GM12878 (cell line): ENCODE measurements at regions not wholly inside any gene's neighbourhood (a gene's known extent, or its start where the extent isn't known, plus 50 kb on each side); places are given as distances from the start of the nearest gene placed in this dataset.

Source experiments
- ATAC-seq: fragments of 200-7000 bp; cut with Tn5 transposase; 3 replicates; pipeline ENCODE4 v1.9.1; 2020; ENCODE audit warnings: mild to moderate bottlenecking, moderate library complexity
- BruUV-seq: library from RNA; stranded (reverse); fragments of 400-500 nt; replicated peaks from 2 replicates; lab custom pipeline; 2021; lab: Mats Ljungman, UMichigan
- CTCF ChIA-PET: fragments of 300-600 bp; sonication (Branson Sonifier 250); formaldehyde crosslinking; extraction: SDS; loops from one replicate; lab custom pipeline; 2021; ENCODE audit warnings: inconsistent platforms; lab: Yijun Ruan, JAX
- POLR2A ChIA-PET: fragments of 350-600 bp; formaldehyde crosslinking; extraction: SDS; loops from one replicate; lab custom pipeline; 2021; ENCODE audit warnings: inconsistent platforms; lab: Charles Lee
- RAD21 ChIA-PET: fragments of 300-600 bp; sonication (Branson Sonifier 250); formaldehyde crosslinking; loops from one replicate; lab custom pipeline; 2023; ENCODE audit warnings: antibody characterized with exemption; ENCODE audit not compliant: unreplicated experiment; lab: Charles Lee
- SMC1A ChIA-PET: fragments of 300-600 bp; sonication (Branson Sonifier 250); formaldehyde crosslinking; loops from one replicate; lab custom pipeline; 2023; ENCODE audit not compliant: unreplicated experiment, uncharacterized antibody; lab: Charles Lee
- DNase-seq: peaks from one replicate; pipeline ENCODE4 v3.0.0-alpha.2; 2011; ENCODE audit warnings: low read depth, low spot score
- FAIRE-seq: peaks from 3 replicates; lab custom pipeline; 2011; peaks lifted over from hg19 to GRCh38; lab: Jason Lieb, UNC
- H2AFZ ChIP-seq: 2 replicates; pipeline ENCODE4 v1.6.0; 2011; ENCODE audit warnings: low read depth, low read length, control low read depth; ENCODE audit not compliant: control insufficient read depth
- H3K27ac ChIP-seq: 2 replicates; pipeline ENCODE4 v1.5.1; 2011; ENCODE audit warnings: control low read depth; ENCODE audit not compliant: control insufficient read depth, insufficient read depth
- H3K27me3 ChIP-seq, 2 experiments: replicated peaks in 1 of 2; 2 replicates each; pipeline versions ENCODE4 v1.6.0 to v1.6.1; 2011; ENCODE audit warnings: low read length in 1 of 2; ENCODE audit not compliant: control insufficient read depth in 2 of 2, insufficient read depth in 2 of 2
- H3K36me3 ChIP-seq, 2 experiments: 2 replicates each; pipeline ENCODE4 v1.5.1; 2011; ENCODE audit warnings: low read length in 1 of 2; ENCODE audit not compliant: control insufficient read depth in 2 of 2, insufficient read depth in 2 of 2
- H3K4me1 ChIP-seq: 2 replicates; pipeline ENCODE4 v1.6.1; 2011; ENCODE audit warnings: mild to moderate bottlenecking, low read length, moderate library complexity, mixed read lengths; ENCODE audit not compliant: control insufficient read depth, insufficient read depth
- H3K4me2 ChIP-seq: 2 replicates; pipeline ENCODE4 v1.6.0; 2011; ENCODE audit warnings: control low read depth; ENCODE audit not compliant: control insufficient read depth, insufficient read depth
- H3K4me3 ChIP-seq: fragments of 200-600 bp; sonication (generic); 2 replicates; pipeline ENCODE4 v1.5.1; 2016
- H3K79me2 ChIP-seq: 2 replicates; pipeline ENCODE4 v1.6.0; 2011; ENCODE audit warnings: low read length; ENCODE audit not compliant: control insufficient read depth, insufficient read depth
- H3K9ac ChIP-seq: 2 replicates; pipeline ENCODE4 v1.8.0; 2011; ENCODE audit warnings: low read length, control low read depth, mixed read lengths; ENCODE audit not compliant: control insufficient read depth, insufficient read depth
- H3K9me3 ChIP-seq: replicated peaks from 3 replicates; pipeline ENCODE4 v1.5.1; 2011; ENCODE audit warnings: mild to moderate bottlenecking, low read length; ENCODE audit not compliant: control insufficient read depth, insufficient read depth
- H4K20me1 ChIP-seq: 2 replicates; pipeline ENCODE4 v1.6.0; 2011; ENCODE audit not compliant: control insufficient read depth, insufficient read depth
- ATF7 ChIP-seq: fragments of 450-650 bp; IDR thresholded peaks from 2 replicates; pipeline ENCODE4 v1.6.1; 2016; ENCODE audit warnings: low read depth, mild to moderate bottlenecking
- CBFB ChIP-seq: IDR thresholded peaks from 2 replicates; pipeline ENCODE4 v1.6.1; 2016; ENCODE audit warnings: antibody characterized with exemption, low read depth
- HDAC6 ChIP-seq: fragments of 200-600 bp; sonication (generic); IDR thresholded peaks from one replicate; pipeline ENCODE4 v1.8.0; 2017; ENCODE audit warnings: antibody characterized with exemption; ENCODE audit not compliant: unreplicated experiment
- JUNB ChIP-seq: IDR thresholded peaks from 2 replicates; pipeline ENCODE4 v1.6.1; 2016; ENCODE audit warnings: antibody characterized with exemption, mild to moderate bottlenecking
- PAX5 ChIP-seq: IDR thresholded peaks from 2 replicates; pipeline ENCODE4 v1.6.1; 2011; ENCODE audit warnings: low read depth, low read length, borderline replicate concordance
- SMAD5 ChIP-seq: IDR thresholded peaks from 2 replicates; pipeline ENCODE4 v1.6.1; 2016; ENCODE audit warnings: antibody characterized with exemption, low read depth
- SREBF1 ChIP-seq: IDR thresholded peaks from 2 replicates; pipeline ENCODE4 v1.6.1; 2012; ENCODE audit warnings: mild to moderate bottlenecking, low read length
- TCF12 ChIP-seq: IDR thresholded peaks from 2 replicates; pipeline ENCODE4 v1.6.1; 2011; ENCODE audit warnings: low read depth, mild to moderate bottlenecking, low read length
- WGBS: methylation state at CpG from one replicate; pipeline ENCODE4 v1.1.6; 2016; ENCODE audit warnings: low lambda C conversion rate; ENCODE audit not compliant: insufficient replicate concordance, insufficient coverage; ENCODE audit errors: missing lambda C conversion rate; 5-methylcytosine and 5-hydroxymethylcytosine counted together
- in situ Hi-C: fragments of 300-500 bp; cut with MboI; formaldehyde crosslinking; loops from 9 replicates; pipeline ENCODE4 v1.14.3; 2018; ENCODE audit warnings: mixed read lengths
- intact Hi-C: fragments of 100-400 bp; cut with micrococcal nuclease; formaldehyde crosslinking; loops from one replicate; pipeline ENCODE4 v1.14.2; 2022; ENCODE audit not compliant: unreplicated experiment
- TF ChIP-seq, protein P1 (sequence below): fragments of 450-650 bp; IDR thresholded peaks from 2 replicates; pipeline ENCODE4 v1.6.1; 2018; ENCODE audit warnings: mild to moderate bottlenecking, low read depth, moderate library complexity; ENCODE audit not compliant: partially characterized antibody
- TF ChIP-seq, protein P2 (sequence below): fragments of 450-650 bp; formaldehyde crosslinking; IDR thresholded peaks from 2 replicates; pipeline ENCODE4 v1.4.0; 2020; ENCODE audit warnings: mild to moderate bottlenecking, moderate library complexity

DNA sequence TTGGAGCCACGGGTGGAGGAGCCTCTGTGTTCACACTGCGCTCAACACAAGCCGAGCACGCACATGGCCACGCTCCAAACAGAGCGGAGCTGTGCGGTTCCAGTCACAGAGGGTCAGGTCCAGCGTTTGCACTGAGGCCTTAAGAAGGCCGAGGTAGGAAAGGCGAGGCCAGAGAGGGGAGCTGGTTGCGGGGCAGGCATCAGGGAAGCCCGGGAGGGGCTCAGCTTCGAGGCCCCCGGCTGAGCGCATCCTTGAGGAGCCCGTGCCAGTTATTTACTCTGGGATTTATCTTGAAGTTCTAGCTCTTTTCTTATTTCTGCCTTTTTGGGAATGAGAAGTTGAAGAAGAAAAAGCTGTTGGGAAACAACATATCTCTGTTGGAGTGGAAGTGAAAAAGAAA is 140.8 kb downstream of the IRX1 start:
- WGBS, result 50% methylated on average over 16 of the region's 16 CpGs
- Histone ChIP-seq H3K4me2 (no peak overlapping the region), H3K27me3 (no peaks in the 10 kb centered on the region), H3K79me2 (no peaks in the 10 kb centered on the region), H4K20me1 (no peaks in the 10 kb centered on the region), H2AFZ (no peak overlapping the region), H3K4me3 (no peak overlapping the region), H3K27ac (no peak overlapping the region), H3K9me3 (no peaks in the 10 kb centered on the region; the same call in 1 of the 3 replicates), H3K9ac (no peak overlapping the region), H3K36me3 (no peaks in the 10 kb centered on the region), H3K4me1 (no peaks in the 10 kb centered on the region)
- BruUV-seq, result no TSS peak
- FAIRE-seq, result no peak
- TF ChIP-seq SREBF1 (no peak), HDAC6 (no peak)
- TF ChIP-seq, protein P1, sequence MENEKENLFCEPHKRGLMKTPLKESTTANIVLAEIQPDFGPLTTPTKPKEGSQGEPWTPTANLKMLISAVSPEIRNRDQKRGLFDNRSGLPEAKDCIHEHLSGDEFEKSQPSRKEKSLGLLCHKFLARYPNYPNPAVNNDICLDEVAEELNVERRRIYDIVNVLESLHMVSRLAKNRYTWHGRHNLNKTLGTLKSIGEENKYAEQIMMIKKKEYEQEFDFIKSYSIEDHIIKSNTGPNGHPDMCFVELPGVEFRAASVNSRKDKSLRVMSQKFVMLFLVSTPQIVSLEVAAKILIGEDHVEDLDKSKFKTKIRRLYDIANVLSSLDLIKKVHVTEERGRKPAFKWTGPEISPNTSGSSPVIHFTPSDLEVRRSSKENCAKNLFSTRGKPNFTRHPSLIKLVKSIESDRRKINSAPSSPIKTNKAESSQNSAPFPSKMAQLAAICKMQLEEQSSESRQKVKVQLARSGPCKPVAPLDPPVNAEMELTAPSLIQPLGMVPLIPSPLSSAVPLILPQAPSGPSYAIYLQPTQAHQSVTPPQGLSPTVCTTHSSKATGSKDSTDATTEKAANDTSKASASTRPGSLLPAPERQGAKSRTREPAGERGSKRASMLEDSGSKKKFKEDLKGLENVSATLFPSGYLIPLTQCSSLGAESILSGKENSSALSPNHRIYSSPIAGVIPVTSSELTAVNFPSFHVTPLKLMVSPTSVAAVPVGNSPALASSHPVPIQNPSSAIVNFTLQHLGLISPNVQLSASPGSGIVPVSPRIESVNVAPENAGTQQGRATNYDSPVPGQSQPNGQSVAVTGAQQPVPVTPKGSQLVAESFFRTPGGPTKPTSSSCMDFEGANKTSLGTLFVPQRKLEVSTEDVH, result no peak
- POLR2A ChIA-PET, result no interaction called here
- in situ Hi-C loops, result no loop called here
- intact Hi-C loops, result no loop called here
- CTCF ChIA-PET, result no interaction called here
- ATAC-seq, result no peak
- RAD21 ChIA-PET, result no interaction called here
- SMC1A ChIA-PET, result interaction anchor here (0.7 kb wide), 1 partner anchor 1735 kb away, joined by 3 read pairs; no protein-coding TSS in a partner anchor
- DNase-seq, result no peak

DNA sequence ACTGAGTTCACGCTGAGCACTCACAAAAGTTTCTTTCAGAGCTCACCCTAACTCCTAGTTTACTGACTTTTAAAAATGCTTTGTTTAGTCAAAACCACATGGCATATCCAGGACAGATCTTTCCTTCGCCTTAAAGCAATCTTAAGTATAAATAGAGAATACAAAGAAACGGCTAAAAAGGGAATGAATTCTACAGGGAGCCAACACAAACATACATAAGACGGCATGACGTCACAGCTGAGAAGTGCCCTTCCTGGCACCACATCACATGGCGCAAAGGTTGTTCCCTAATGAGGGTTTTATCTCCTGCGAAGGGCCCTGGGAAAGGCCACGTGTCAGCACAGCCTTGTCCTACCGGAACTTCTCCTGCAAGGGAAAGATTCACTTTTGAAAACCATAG is 141.3 kb downstream of the IRX1 start:
- Histone ChIP-seq H4K20me1 (no peaks in the 10 kb centered on the region), H3K4me3 (no peak overlapping the region), H2AFZ (no peak overlapping the region), H3K4me2 (no peak overlapping the region), H3K27ac (no peak overlapping the region), H3K79me2 (no peaks in the 10 kb centered on the region), H3K27me3 (no peaks in the 10 kb centered on the region), H3K9me3 (no peaks in the 10 kb centered on the region; the same call in 1 of the 3 replicates), H3K4me1 (no peaks in the 10 kb centered on the region), H3K9ac (no peak overlapping the region), H3K36me3 (no peaks in the 10 kb centered on the region)
- WGBS, result 53% methylated on average over 9 of the region's 9 CpGs
- RAD21 ChIA-PET, result no interaction called here
- SMC1A ChIA-PET, result interaction anchor here (0.7 kb wide), 1 partner anchor 1735 kb away, joined by 3 read pairs; no protein-coding TSS in a partner anchor
- FAIRE-seq (no peak), DNase-seq (no peak), ATAC-seq (no peak)
- CTCF ChIA-PET, result no interaction called here
- in situ Hi-C loops, result no loop called here
- no TSS peak for BruUV-seq
- POLR2A ChIA-PET, result no interaction called here
- intact Hi-C loops, result no loop called here
- TF ChIP-seq, protein P2, sequence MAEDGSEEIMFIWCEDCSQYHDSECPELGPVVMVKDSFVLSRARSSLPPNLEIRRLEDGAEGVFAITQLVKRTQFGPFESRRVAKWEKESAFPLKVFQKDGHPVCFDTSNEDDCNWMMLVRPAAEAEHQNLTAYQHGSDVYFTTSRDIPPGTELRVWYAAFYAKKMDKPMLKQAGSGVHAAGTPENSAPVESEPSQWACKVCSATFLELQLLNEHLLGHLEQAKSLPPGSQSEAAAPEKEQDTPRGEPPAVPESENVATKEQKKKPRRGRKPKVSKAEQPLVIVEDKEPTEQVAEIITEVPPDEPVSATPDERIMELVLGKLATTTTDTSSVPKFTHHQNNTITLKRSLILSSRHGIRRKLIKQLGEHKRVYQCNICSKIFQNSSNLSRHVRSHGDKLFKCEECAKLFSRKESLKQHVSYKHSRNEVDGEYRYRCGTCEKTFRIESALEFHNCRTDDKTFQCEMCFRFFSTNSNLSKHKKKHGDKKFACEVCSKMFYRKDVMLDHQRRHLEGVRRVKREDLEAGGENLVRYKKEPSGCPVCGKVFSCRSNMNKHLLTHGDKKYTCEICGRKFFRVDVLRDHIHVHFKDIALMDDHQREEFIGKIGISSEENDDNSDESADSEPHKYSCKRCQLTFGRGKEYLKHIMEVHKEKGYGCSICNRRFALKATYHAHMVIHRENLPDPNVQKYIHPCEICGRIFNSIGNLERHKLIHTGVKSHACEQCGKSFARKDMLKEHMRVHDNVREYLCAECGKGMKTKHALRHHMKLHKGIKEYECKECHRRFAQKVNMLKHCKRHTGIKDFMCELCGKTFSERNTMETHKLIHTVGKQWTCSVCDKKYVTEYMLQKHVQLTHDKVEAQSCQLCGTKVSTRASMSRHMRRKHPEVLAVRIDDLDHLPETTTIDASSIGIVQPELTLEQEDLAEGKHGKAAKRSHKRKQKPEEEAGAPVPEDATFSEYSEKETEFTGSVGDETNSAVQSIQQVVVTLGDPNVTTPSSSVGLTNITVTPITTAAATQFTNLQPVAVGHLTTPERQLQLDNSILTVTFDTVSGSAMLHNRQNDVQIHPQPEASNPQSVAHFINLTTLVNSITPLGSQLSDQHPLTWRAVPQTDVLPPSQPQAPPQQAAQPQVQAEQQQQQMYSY, result no peak
- TF ChIP-seq PAX5 (no peak), TCF12 (no peak), SMAD5 (no peak), CBFB (no peak), ATF7 (no peak), JUNB (no peak)
